ENCODE measurements at regions not wholly inside any gene's neighbourhood (a gene's known extent, or its start where the extent isn't known, plus 50 kb on each side); places are given as distances from the start of the nearest gene placed in this dataset.

DNA sequence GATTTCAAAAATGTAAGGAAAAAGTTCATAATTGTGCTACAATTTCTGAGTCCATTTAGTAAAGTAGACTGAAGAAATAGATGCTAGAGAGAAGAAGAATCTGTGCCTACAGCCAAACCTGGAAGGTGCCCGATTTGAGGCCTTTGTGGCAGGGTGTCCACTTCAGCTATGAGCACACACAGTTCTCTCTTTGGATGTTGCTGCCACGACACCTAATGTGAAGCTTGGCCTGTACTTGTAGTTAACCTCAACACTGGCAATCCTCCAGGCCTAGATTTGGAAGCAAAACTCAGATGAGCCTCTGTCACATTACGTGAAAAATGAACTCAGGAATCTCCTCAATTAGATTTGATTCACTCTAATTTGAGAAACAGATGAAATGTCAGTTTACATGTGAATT is 90.1 kb upstream of the LRP1B start:
- H3K4me3 Mint-ChIP-seq, result no peak overlapping the region
- ATAC-seq (replicated peaks), result no peak
- H3K9me3 Mint-ChIP-seq, result peaks cover 5% of the 10 kb centered on the region
- no peak overlapping the region for H3K27ac Mint-ChIP-seq
- no peaks in the 10 kb centered on the region for H3K36me3 Mint-ChIP-seq (ENCODE audit: low read depth)
- no peaks in the 10 kb centered on the region for H3K27me3 Mint-ChIP-seq
- H3K4me1 Mint-ChIP-seq, result no peaks in the 10 kb centered on the region

DNA sequence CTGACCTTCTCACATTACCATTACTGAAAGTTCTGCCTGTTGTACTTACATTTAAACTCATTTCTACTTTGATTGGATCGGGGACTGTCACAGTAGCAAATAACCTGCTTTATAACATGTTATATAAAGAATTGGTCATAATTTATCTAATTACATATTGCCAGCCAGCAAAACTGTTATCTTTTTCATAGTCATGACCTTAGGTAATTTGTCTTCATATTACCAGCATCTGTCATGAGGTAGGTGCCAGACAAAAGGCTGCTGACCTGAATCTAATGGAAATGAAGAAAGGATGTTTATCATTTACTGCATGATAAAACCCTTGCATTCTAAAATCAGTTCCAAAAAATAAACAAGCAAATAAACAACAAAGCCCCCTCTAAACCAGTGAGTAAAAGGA is 89.4 kb upstream of the LRP1B start:
- no peak overlapping the region for H3K4me3 Mint-ChIP-seq
- H3K36me3 Mint-ChIP-seq (ENCODE audit: low read depth), result no peaks in the 10 kb centered on the region
- no peak for ATAC-seq (replicated peaks)
- no peak overlapping the region for H3K27ac Mint-ChIP-seq
- H3K4me1 Mint-ChIP-seq, result no peaks in the 10 kb centered on the region
- peaks cover 3% of the 10 kb centered on the region for H3K9me3 Mint-ChIP-seq
- no peaks in the 10 kb centered on the region for H3K27me3 Mint-ChIP-seq

DNA sequence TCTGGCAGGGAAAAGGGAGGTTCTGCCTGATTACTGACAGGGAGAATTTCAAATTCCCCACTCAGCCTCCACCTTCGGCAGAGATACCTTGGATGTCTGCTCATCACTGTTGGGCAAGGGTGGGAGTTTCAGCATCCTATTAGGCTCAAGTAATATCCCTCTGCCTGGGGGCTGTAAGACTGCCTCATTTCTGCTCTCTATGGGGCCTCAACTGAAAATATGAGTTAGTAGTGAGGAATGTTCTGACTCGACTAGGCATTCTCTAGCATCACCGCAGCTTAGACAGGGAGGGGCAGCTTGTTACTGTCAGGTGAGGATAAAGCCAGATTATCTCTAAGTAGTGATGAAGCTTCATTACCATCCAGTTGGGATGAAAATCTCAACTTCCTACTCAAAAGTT is 87.7 kb upstream of the LRP1B start:
- no peaks in the 10 kb centered on the region for H3K36me3 Mint-ChIP-seq (ENCODE audit: low read depth)
- peaks cover 3% of the 10 kb centered on the region for H3K9me3 Mint-ChIP-seq
- no peaks in the 10 kb centered on the region for H3K27me3 Mint-ChIP-seq
- H3K27ac Mint-ChIP-seq, result no peak overlapping the region
- no peaks in the 10 kb centered on the region for H3K4me1 Mint-ChIP-seq
- no peak overlapping the region for H3K4me3 Mint-ChIP-seq
- no peak for ATAC-seq (replicated peaks)

DNA sequence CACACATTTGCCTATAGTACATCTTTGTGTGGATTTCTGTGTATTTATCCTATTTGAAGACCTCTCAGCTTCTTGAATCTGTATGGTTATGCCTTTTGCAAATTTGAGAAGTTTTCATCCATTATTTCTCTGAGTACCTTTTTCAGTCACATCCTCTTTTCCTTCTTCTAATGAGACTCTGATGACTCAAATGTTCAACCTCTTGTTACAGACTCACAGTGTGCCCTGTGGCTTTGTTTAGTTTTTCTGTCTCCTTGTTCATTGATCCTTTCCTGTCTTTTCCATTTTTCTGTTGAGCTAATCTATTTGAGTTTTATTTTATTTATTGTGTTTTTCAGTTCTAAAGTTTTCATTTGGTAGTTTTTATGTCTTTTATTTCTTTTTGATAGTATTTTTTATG is 87.0 kb upstream of the LRP1B start:
- no peak overlapping the region for H3K4me3 Mint-ChIP-seq
- no peak for ATAC-seq (replicated peaks)
- H3K36me3 Mint-ChIP-seq (ENCODE audit: low read depth), result no peaks in the 10 kb centered on the region
- H3K27me3 Mint-ChIP-seq, result no peaks in the 10 kb centered on the region
- no peak overlapping the region for H3K27ac Mint-ChIP-seq
- H3K4me1 Mint-ChIP-seq, result no peaks in the 10 kb centered on the region
- H3K9me3 Mint-ChIP-seq, result peaks cover 3% of the 10 kb centered on the region

DNA sequence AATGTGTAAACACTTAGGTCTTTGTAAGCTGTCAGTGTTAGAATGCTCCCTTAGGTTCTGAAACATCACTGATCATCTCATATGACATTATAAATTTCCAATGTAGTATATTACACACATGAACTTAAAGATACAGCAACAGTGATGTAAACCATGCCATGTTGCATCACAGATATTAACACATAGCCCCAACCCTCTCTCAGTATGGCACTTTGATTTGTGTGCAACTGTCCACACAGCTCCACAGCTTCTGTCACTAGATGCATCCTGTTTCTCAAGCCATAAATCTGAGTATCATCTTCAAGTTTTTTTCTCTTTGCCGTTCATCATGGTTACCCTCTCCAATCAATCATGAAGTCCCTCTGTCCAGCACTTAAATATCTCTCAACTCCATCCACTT is 69.2 kb upstream of the LRP1B start:
- Mint-ChIP-seq H3K27ac (no peak overlapping the region), H3K9me3 (peaks cover 22% of the 10 kb centered on the region), H3K36me3 (ENCODE audit: low read depth) (no peaks in the 10 kb centered on the region), H3K4me1 (no peaks in the 10 kb centered on the region), H3K4me3 (no peak overlapping the region), H3K27me3 (no peaks in the 10 kb centered on the region)
- no peak for ATAC-seq (replicated peaks)

DNA sequence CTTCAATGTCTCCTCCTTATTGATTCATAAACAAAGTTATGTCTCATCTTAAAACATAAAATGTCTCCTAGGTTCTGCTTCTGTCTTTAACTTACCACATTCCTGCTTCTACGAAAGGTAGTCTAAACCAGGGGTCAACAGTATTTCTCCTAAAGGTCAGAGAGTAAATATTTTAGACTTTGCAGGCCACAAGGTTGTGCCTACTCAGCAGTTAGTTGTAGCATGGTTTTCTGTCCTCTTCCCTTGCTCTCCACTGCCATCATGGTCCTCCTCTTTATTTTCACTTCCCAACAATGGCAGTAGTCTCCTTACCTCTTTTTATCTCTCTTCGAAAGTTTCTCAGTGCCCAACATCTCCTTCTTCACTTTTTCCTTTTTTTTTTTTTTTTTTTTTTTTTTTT is 68.3 kb upstream of the LRP1B start:
- Mint-ChIP-seq H3K36me3 (ENCODE audit: low read depth) (no peaks in the 10 kb centered on the region), H3K4me3 (no peak overlapping the region), H3K4me1 (no peaks in the 10 kb centered on the region), H3K27ac (no peak overlapping the region), H3K9me3 (peaks cover 24% of the 10 kb centered on the region), H3K27me3 (no peaks in the 10 kb centered on the region)
- no peak for ATAC-seq (replicated peaks)

DNA sequence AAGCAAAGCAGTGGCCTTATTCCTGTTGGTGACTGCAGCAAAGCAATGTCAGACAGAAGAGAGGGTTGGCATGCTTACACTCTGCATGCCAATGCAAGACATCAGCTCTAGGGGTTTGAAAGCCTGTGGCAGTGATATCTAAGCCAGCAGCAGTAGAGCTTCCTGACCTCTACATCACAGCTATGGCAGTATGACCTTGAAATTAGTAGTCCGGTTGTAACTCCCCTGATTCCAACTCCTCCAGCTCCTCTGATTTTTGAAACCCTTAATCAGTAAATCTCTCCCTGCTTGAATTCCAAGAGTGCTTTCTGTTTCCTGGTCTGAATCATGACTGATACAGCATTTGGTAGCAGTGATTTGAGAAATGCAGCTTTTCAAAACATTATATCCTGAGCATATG is 60.0 kb upstream of the LRP1B start:
- Mint-ChIP-seq H3K9me3 (peaks cover 15% of the 10 kb centered on the region), H3K27me3 (no peaks in the 10 kb centered on the region), H3K27ac (no peak overlapping the region), H3K4me3 (no peak overlapping the region), H3K4me1 (no peaks in the 10 kb centered on the region), H3K36me3 (ENCODE audit: low read depth) (no peaks in the 10 kb centered on the region)
- no peak for ATAC-seq (replicated peaks)

DNA sequence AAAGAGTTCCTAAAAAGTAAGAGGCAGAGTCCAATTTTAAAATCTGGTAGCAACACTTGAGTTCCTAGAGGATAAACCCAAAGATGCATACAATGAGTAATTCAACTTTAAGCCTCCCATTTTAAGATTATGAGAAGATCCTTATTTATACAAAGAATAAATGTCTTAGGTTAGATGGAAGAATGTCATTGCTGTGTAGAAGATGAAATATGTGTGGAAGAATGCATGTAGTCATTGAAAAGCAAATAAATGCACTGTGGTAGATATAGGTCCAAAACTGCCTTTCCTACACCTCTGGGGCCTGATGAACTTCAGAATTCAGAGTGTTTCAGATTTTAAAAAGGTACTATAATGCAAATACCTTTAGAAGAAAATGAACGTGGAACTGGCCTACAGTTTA is 58.7 kb upstream of the LRP1B start:
- no peaks in the 10 kb centered on the region for H3K36me3 Mint-ChIP-seq (ENCODE audit: low read depth)
- H3K4me1 Mint-ChIP-seq, result no peaks in the 10 kb centered on the region
- H3K4me3 Mint-ChIP-seq, result no peak overlapping the region
- H3K9me3 Mint-ChIP-seq, result peaks cover 6% of the 10 kb centered on the region
- H3K27me3 Mint-ChIP-seq, result no peaks in the 10 kb centered on the region
- no peak overlapping the region for H3K27ac Mint-ChIP-seq
- ATAC-seq (replicated peaks), result no peak

DNA sequence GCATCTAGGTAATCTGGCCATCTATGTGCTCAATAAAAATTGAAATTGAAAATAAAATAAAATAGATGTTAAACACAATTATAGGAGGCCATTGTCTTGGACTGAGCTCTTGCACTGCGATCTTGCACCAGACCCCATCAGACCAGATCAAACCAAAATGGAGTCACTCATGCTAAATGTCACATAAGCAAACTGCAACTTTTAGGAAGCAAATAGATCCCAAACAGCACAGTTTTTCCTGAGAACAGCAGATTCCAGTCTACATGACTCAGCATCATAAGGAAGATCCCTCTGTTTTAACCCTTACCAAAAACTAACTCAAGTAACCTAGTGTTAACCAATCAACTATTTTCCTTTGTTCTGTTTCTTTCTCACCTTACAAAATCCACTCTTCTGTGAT is 57.7 kb upstream of the LRP1B start:
- Mint-ChIP-seq H3K27ac (no peak overlapping the region), H3K27me3 (no peaks in the 10 kb centered on the region), H3K4me1 (no peaks in the 10 kb centered on the region), H3K9me3 (peaks cover 5% of the 10 kb centered on the region), H3K4me3 (no peak overlapping the region), H3K36me3 (ENCODE audit: low read depth) (no peaks in the 10 kb centered on the region)
- ATAC-seq (replicated peaks), result no peak

DNA sequence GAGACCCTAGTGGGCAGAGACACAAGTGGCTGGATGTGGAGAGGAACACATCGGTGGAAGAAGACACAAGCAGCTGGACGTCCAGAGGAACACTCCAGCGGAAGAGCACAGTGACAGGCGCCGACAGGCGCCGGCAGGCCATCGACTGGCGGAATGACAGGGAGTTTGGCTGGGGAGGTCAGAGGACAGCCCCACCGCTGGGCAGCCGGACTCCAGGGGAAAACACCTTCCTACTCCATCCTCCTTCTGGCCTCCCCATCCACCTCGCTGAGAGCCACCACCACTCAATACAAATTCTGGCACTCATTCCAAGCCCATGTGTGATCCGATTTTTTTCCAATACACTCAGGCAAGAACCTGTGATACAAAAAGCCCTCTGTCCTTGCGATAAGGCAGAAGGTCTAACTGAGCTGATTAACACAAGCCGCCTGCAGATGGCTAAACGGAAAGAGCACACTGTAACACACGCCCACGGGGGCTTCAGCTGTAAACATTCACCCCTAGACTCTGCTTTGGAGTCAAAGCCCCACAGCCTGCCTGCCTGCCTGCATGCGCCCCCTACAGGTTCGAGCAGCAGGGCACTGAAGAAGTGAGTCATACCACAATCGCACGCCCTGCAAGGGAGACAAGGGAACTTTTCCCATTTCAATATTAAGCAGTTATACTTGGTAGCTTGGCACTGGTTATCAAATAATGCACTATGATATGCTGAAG is 50.2 kb upstream of the LRP1B start:
- Mint-ChIP-seq H3K27me3 (no peaks in the 10 kb centered on the region), H3K9me3 (peaks cover 10% of the 10 kb centered on the region), H3K4me3 (no peak overlapping the region), H3K4me1 (no peaks in the 10 kb centered on the region), H3K27ac (no peak overlapping the region), H3K36me3 (ENCODE audit: low read depth) (no peaks in the 10 kb centered on the region)
- no peak for ATAC-seq (replicated peaks)
